Lung (tissue), 11 donors: ENCODE measurements at regions not wholly inside any gene's neighbourhood (a gene's known extent, or its start where the extent isn't known, plus 50 kb on each side); places are given as distances from the start of the nearest gene placed in this dataset.

Experiments
- ATAC-seq: fragments of 200-7000 bp; cut with Tn5 transposase; one replicate; pipeline ENCODE4 v1.9.1; 2020; ENCODE audit warnings: moderate number of reproducible peaks; ENCODE audit not compliant: insufficient read depth, low FRiP score
- DNase-seq, 3 donors: peaks; one replicate each; pipeline ENCODE4 v3.0.0-alpha.2; 2013 to 2017
- H3K27ac ChIP-seq, 2 donors: one replicate each; pipeline ENCODE4 v1.5.1; 2013; ENCODE audit warnings: mild to moderate bottlenecking in 2 of 2, moderate library complexity in 2 of 2, control low read depth in 1 of 2, inconsistent platforms in 1 of 2, low read depth in 1 of 2, low read length in 1 of 2
- H3K27me3 ChIP-seq, 3 donors: one replicate each; pipeline ENCODE4 v1.5.1; 2013; ENCODE audit warnings: low read length in 2 of 3; ENCODE audit not compliant: control insufficient read depth in 3 of 3, insufficient read depth in 3 of 3
- H3K36me3 ChIP-seq, 4 donors: one replicate each; pipeline ENCODE4 v1.5.1; 2013; ENCODE audit warnings: low read length in 4 of 4, mild to moderate bottlenecking in 1 of 4, moderate library complexity in 1 of 4; ENCODE audit not compliant: control insufficient read depth in 4 of 4, insufficient read depth in 4 of 4
- H3K4me1 ChIP-seq, 5 donors: one replicate each; pipeline ENCODE4 v1.5.1; 2013; ENCODE audit warnings: low read length in 5 of 5, mild to moderate bottlenecking in 2 of 5, moderate library complexity in 1 of 5; ENCODE audit not compliant: control insufficient read depth in 5 of 5, insufficient read depth in 5 of 5
- H3K4me3 ChIP-seq: one replicate; pipeline ENCODE4 v1.5.1; 2013; ENCODE audit warnings: mild to moderate bottlenecking, control low read depth, moderate library complexity
- H3K9ac ChIP-seq, 2 donors: one replicate each; pipeline ENCODE4 v1.5.1; 2013; ENCODE audit warnings: low read length in 2 of 2, control low read depth in 1 of 2; ENCODE audit not compliant: insufficient read depth in 1 of 2
- H3K9me3 ChIP-seq, 4 donors: one replicate each; pipeline ENCODE4 v1.5.1; 2013; ENCODE audit warnings: low read length in 3 of 4, mild to moderate bottlenecking in 1 of 4, moderate library complexity in 1 of 4; ENCODE audit not compliant: control insufficient read depth in 4 of 4, insufficient read depth in 3 of 4
- CTCF ChIP-seq: IDR thresholded peaks from 2 replicates; pipeline ENCODE4 v1.5.1; 2012; ENCODE audit warnings: mild to moderate bottlenecking; ENCODE audit errors: control extremely low read depth, extremely low read depth
- WGBS, 2 donors: extraction: QIAGEN DNeasy Blood & Tissue Kit; methylation state at CpG; one replicate each; pipeline ENCODE4 v1.1.7; 2013; 5-methylcytosine and 5-hydroxymethylcytosine counted together
- donor health status: control.
- donor health status: control.
- donor health status: Bipolar disorder and iron deficiency.
- donor health status: healthy.
- donor health status: DM: yes; HTN: yes; CAD: no.

- Histone ChIP-seq H3K27ac (no peak overlapping the region), H3K27me3 (no peaks in the 10 kb centered on the region), H3K4me1 (no peaks in the 10 kb centered on the region), H3K4me3 (no peak overlapping the region), H3K9ac (no peak overlapping the region), H3K9me3 (peaks cover 0 to 7% (median 3%) of the 10 kb centered on the region in 4 donors), H3K36me3 (no peaks in the 10 kb centered on the region)
- DNase-seq, result no peak
- no peak for TF ChIP-seq CTCF
- WGBS, 2 donors, result 94 to 100% methylated on average over 2 of the region's 2 CpGs
- ATAC-seq, result no peak
Measured at GRCh38 chr2:121142452-121142851, 142.6 kb downstream of the TFCP2L1 start.

GRCh38 chr2:121144111-121144510 lies 140.9 kb downstream of the TFCP2L1 start:
- Histone ChIP-seq H3K27me3 (no peaks in the 10 kb centered on the region), H3K4me1 (no peaks in the 10 kb centered on the region), H3K27ac (no peak overlapping the region), H3K9me3 (peaks cover 0 to 7% (median 3%) of the 10 kb centered on the region in 4 donors), H3K4me3 (no peak overlapping the region), H3K9ac (no peak overlapping the region), H3K36me3 (no peaks in the 10 kb centered on the region)
- WGBS, 2 donors, result 86 to 91% methylated on average over 7 of the region's 7 CpGs
- ATAC-seq (no peak), DNase-seq (no peak)
- no peak for TF ChIP-seq CTCF

- DNase-seq (no peak), ATAC-seq (no peak)
- H3K27ac ChIP-seq, result no peak overlapping the region
- 95 to 96% methylated on average over 5 of the region's 5 CpGs for WGBS, 2 donors
- H3K4me3 ChIP-seq, result no peak overlapping the region
- H3K36me3 ChIP-seq, result no peaks in the 10 kb centered on the region
- no peak for TF ChIP-seq CTCF
- no peak overlapping the region for H3K9ac ChIP-seq
- H3K4me1 ChIP-seq, result no peaks in the 10 kb centered on the region
- H3K9me3 ChIP-seq, result peaks cover 0 to 4% (median 0%) of the 10 kb centered on the region in 4 donors
- H3K27me3 ChIP-seq, result no peaks in the 10 kb centered on the region
Measured at GRCh38 chr2:121146630-121147029, 138.4 kb downstream of the TFCP2L1 start.

- H3K27me3 ChIP-seq, result no peaks in the 10 kb centered on the region
- TF ChIP-seq CTCF, result no peak
- no peak overlapping the region for H3K9ac ChIP-seq
- H3K4me1 ChIP-seq, result no peaks in the 10 kb centered on the region
- no peaks in the 10 kb centered on the region for H3K36me3 ChIP-seq
- WGBS, 2 donors, result 82 to 90% methylated on average over 1 of the region's 1 CpG
- no peak overlapping the region for H3K27ac ChIP-seq
- DNase-seq, result peak in 1 of 3 donors; percentile 12
- no peak overlapping the region for H3K4me3 ChIP-seq
- peaks cover 0 to 4% (median 0%) of the 10 kb centered on the region in 4 donors for H3K9me3 ChIP-seq
- ATAC-seq, result no peak
Measured at GRCh38 chr2:121147766-121148165, 137.2 kb downstream of the TFCP2L1 start.
